GM19438 (cell line): ENCODE measurements at regions not wholly inside any gene's neighbourhood (a gene's known extent, or its start where the extent isn't known, plus 50 kb on each side); places are given as distances from the start of the nearest gene placed in this dataset.
"Not testable (repeated sequence)": the region's sequence is repeated elsewhere in the genome, so short reads cannot be mapped to it uniquely, and the experiment has no call there.

ENCODE experiments used
- ATAC-seq: cut with Tn5 transposase; IDR thresholded peaks from one replicate; pipeline ENCODE4 v1.9.1; 2021; ENCODE audit warnings: low read depth; ENCODE audit not compliant: unreplicated experiment

- not testable (repeated sequence) for ATAC-seq
Measured at GRCh38 chr2:16235291-16235690, 294.9 kb downstream of the MYCN start.

- no peak for ATAC-seq
Measured at GRCh38 chr2:16228951-16229350, 288.6 kb downstream of the MYCN start.

- ATAC-seq = no peak
Measured at GRCh38 chr2:16228471-16228870, 288.1 kb downstream of the MYCN start.

DNA sequence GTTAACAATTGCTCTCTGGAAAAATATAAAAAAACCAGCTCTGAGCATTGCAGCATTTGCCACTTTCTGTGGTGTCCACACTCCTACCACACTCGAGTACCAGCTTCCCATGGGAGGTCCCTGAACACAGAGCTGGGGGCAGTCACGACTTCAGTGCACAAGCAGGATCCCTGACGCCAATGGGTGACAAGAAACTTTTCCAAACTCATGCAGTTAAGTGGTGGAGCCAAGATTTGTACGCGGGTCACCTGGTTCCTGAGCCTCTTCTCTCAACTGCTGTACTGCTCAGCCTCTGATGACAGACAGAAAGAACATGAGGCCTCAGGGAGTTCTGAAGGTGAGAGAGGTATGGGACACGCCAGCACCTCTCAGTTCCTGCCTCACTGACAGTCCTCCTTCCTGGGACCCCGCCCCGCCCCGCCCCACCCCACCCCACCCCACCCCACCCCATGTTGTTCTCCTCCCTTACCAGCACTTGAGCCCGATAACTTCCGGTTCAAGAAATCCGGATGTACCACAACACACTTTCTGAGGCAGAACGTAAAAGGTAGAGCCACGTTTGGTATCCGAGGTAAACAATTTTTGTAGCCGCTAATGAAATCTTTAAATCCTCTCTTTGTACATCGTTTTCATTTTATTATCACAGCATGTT lies 287.6 kb downstream of the MYCN start:
- ATAC-seq = no peak

DNA sequence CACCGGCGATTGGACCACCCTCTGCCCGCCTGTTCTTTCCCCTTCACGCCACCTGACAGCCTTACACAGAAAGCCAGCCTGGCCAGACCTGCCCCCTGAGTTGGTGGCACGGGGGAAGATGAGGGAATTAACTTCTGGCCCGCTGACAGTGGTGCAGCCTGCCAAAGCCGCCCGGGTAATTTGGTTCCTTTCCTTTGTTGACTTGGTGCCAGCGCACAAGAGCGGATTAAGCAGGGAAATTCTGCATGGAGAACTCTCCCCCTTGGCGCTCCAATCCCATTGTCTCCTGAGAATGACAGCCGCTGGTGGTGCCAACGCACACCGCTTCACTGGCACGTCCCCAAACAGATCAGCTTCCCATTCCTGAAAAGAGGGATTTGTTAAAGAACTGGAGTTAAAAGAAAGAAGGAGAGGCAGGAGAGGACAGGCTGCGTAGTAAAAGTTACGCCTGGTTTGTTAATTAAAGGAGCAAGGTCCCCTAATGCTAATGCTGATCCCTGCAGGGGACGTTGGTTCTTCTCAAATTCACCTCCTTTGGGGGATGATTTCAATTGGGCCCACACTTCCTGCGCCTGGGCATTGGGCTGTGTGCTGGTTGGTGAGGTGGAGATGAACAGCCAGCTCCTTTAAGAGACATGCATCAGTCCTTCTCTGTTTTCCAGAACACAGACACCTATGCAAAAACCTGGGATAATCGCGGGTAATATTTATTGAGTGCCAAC lies 286.8 kb downstream of the MYCN start:
- no peak for ATAC-seq

- ATAC-seq = no peak
Measured at GRCh38 chr2:16226381-16226780, 286.0 kb downstream of the MYCN start.

DNA sequence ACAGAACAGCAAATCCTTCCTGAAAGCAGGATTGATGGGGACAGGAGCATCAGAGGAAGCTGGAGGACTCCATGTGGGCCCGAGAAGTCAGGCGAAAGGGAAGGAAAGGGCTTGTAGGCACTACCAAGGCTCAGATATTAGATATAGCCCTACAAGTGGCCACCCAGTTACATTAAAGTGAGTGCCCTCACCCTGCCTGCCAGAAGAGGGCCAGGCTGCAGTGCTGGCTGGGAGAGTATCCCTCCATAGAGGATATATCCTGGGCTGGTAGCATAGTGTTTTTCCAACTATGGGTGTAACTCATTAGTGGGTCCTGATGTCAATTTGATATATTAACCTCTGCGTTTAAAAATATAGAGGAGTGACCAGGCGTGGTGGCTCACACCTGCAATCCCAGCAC lies 285.2 kb downstream of the MYCN start:
- ATAC-seq = no peak

DNA sequence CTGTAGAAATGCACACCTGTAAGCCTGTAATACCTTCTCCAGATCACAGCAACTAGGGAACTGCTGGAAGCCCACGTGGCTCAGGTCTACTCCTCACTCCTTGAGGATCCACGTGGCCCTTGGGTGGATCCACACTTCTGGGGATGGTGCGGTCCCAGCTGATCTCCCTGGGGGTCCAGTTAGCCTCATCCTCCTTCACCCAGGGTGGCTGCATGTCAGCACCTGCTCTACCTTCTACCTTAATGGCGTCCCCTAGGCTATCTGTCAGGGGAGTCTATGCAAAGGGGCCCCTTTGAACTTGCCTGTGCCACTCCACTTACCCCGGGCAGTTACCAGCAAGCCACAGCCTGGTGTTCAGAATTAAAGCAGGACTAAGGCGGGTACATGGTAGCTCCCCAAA lies 284.7 kb downstream of the MYCN start:
- ATAC-seq = no peak

DNA sequence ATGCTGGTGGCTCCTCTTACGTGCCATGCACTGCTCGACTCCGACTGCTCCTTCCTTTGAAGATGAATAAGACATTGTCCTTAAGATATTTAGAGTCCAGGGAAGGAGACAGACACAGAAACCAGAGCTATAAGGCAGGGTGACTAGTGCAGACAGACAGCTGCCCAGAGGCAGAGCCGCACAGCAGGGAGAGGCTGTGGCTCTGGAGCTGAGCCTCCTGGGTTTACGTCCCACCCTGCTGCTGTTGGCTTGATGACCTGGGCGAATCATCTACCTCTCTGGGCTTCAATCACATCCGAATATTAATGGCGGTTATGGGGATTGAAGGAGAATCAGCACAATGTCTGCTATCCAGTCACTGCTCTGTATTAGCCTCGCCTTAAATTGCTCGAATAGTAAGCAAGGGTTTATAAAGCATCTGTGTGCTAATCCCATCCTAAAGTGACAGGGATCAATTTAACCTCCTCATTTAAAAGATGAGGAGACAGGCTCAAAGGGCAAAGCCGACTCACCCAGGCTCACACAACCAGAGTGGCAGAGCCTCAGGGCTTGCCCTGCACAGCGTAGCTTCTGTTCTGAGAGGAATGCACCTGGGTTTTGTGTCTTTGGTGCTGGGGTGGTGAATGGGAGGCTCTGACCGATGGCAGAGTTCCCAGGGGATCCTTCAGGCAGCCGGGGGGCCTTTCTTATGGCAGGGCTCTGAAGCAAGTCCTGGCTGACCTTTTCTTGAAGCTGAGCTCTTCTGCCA lies 284.1 kb downstream of the MYCN start:
- ATAC-seq = no peak

- ATAC-seq = no peak
Measured at GRCh38 chr2:16223841-16224177, 283.5 kb downstream of the MYCN start.

DNA sequence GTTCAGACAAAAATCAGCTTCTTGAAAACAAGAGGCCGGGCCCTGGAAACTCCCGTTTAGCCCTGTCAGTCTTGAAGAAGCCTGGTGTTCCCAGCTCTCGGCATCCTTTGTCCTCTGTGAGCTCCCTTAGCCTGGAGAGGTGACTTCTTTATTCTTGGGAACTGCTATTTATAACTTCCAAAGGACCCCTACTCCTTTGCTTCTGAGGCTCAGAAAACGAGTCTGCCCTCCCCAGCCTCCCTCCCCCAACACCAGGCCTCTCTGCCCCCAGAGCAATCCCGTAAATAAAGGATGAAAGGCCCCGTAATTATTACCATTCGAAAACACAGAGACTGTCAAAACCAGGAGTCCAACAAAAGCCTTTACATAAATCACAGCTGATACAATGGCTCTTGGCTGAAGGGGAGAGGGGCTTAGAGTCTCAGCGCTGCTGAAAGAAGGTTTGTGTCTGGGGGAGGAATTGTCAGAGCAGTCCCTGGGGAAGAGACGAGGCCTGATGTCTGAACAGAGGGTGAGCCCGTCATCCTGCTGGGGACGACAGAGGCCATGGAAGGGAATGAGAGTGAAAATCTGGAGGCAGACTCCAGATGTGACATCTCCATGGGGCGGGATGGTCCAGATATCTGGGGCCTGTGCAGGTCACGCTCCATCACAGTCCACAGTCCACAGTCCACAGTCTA lies 283.0 kb downstream of the MYCN start:
- ATAC-seq = no peak

- ATAC-seq = no peak
Measured at GRCh38 chr2:16222326-16222725, 282.0 kb downstream of the MYCN start.

DNA sequence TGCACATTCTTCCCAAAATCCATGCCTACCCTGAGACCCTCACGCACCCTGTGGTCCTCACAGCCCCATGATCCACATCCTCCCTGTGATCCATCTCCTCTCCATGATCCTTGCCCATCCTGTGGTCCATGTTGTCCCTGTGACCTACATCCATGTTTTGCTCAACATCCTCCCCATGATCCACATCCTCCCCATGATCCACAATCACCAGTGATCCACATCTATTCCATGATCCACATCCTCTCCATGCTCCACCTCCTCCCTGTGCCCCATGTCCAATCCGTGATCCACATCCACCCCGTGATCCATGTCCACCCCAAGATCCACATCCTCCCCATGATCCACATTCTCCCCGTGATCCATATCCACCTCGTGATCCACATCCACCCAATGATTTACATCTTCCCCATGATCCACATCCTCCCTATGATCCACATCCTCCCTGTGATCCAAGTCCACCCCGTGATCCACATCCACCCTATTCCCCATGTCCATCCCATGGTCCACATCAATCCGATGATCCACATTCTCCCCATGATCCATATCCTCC lies 281.2 kb downstream of the MYCN start:
- ATAC-seq = no peak

- no peak for ATAC-seq
Measured at GRCh38 chr2:16219292-16219975, 279.1 kb downstream of the MYCN start.

- ATAC-seq = no peak
Measured at GRCh38 chr2:16218625-16219024, 278.3 kb downstream of the MYCN start.

DNA sequence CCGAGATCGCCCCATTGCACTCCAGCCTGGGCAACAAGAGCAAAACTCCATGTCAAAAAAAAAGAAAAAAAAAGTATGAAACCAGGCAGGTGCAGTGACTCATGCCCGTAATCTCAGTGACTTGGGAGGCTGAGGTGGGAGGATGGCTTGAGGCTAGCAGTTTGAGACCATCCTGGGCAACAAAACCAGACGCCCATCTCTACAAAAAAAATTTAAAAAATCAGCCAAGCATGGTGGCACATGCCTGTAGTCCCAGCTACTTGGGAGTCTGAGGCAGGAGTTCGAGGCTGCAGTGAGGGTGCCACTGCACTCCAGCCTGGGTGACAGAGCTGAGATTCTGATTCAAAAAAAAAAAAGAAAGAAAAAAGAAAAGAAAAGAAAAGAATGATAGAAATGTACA lies 277.8 kb downstream of the MYCN start:
- no peak for ATAC-seq

GRCh38 chr2:16217741-16218140 lies 277.4 kb downstream of the MYCN start:
- ATAC-seq = not testable (repeated sequence)

DNA sequence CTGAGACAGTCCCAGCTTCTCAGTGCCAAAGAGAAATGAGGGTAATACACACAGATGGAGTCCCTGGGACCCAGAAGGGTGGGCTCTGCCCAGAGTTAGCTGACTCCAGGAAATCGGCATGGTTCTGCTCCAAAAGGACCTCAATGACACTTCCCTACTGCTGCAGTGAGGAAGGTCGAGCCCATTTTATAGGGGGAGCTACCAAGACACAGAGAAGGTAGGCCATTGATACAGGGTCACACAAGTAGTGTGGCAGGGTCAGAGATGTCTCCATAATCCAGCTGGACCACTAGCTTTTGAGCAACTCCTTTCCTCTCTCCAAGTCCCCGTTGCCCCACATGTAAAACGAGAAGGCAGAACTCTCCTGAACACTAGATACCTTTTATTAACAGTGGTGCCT lies 276.9 kb downstream of the MYCN start:
- ATAC-seq = no peak

GRCh38 chr2:16216558-16216945 lies 276.2 kb downstream of the MYCN start:
- no peak for ATAC-seq

GRCh38 chr2:16215902-16216557 lies 275.7 kb downstream of the MYCN start:
- no peak for ATAC-seq
